Activated T-helper 9 cell treated with anti-CD3 and anti-CD28 coated beads, Interleukin-2, amount 50 U/mL, for 16 hours (primary cell): ENCODE measurements at regions not wholly inside any gene's neighbourhood (a gene's known extent, or its start where the extent isn't known, plus 50 kb on each side); places are given as distances from the start of the nearest gene placed in this dataset.

ENCODE experiments used
- DNase-seq: peaks from one replicate; pipeline ENCODE4 v3.0.0-alpha.2; 2020; ENCODE audit warnings: low read depth

GRCh38 chr3:5270666-5271371 is 83.3 kb downstream of the EDEM1 start:
- DNase-seq = no peak

- DNase-seq = no peak
Observed at GRCh38 chr3:5271372-5271683, 83.8 kb downstream of the EDEM1 start.

DNA sequence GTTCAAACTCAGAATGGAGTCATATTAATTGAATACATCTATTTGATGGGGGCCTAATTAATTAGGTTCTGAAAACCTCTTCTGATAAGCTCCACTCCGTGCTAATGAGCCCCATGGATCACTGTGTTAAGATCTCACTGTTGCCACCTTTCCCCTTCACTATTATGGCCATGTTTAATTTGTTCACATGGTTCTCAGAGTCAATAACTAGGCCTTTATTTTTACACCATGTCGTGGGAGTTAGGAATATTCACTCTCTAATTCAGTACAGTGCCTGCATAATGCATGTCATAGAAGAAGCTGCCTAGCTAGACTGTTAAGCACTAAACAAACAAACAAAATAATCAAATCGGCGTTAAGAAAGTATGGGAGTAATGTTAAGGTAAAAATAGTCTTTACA is 84.9 kb downstream of the EDEM1 start:
- DNase-seq = no peak

GRCh38 chr3:5274091-5274490 is 86.6 kb downstream of the EDEM1 start:
- no peak for DNase-seq

DNA sequence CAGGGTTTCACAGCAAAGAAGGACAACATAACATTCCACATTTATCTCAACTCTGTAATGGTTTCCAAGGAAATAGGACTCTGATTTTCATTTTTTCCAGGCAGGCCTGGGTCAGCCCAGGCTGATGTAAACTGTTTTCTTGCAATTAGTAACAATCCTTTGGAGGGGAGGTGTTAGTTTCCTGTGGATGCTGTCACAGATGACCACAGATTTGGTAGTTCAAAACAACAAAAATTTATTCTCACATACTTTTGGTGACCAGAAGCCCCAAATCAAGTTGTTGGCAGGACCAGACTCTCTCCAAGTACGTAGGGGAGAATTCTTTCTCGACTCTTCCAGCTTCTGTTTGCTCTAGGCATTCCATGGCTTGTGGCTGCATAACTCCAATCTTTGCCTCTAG is 88.0 kb downstream of the EDEM1 start:
- no peak for DNase-seq

GRCh38 chr3:5276934-5277333 is 89.4 kb downstream of the EDEM1 start:
- no peak for DNase-seq

DNA sequence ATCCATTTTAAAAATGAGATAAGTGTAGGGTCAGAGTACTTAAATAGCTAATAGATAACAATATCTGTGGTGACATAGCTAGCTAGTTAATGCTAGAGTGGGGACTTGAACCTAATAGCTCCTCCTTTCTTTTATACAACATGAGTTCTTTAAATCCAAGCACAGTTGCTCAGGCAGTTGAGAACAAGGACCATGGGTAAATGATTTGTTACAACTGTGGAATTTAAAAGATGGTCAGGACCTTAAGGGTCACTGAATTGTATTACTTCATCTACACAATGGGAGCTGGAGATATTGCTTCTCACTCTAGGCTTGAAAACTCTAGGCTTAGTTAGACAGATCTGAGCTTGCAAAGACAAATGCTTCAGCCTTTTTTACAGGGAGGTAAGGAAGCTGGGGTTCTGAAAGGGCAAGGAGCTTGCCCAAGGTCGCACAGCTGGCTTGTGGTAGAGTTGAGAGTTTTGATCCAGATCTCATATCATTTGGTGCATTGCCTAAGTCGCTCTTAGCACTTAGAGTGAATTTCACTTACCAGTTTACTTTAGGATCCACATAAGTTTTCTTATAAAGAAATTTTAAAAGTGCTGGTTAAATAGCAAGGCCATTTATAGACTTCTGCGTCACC is 90.2 kb downstream of the EDEM1 start:
- DNase-seq = no peak

- no peak for DNase-seq
Observed at GRCh38 chr3:5278666-5279065, 91.2 kb downstream of the EDEM1 start.

DNA sequence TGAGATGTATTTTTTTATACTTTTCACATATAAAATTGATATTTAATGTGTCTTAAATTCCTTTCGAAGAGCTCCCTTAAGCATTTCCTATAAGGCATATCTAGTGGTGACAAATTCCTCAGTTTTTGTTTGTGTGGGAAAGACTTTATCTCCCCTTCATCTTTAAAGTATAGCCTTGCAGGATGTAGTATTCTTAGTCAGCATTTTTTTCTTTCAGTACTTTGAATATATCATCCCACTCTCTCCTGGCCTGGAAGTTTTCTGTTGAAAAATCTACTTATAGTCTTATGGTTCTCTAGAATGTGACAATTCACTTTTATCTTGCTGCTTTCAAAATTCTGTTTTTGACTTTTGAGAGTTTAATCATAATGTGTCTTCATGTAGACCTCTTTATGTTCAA is 95.2 kb downstream of the EDEM1 start:
- DNase-seq = no peak

- DNase-seq = no peak
Observed at GRCh38 chr3:5285439-5285838, 97.9 kb downstream of the EDEM1 start.

DNA sequence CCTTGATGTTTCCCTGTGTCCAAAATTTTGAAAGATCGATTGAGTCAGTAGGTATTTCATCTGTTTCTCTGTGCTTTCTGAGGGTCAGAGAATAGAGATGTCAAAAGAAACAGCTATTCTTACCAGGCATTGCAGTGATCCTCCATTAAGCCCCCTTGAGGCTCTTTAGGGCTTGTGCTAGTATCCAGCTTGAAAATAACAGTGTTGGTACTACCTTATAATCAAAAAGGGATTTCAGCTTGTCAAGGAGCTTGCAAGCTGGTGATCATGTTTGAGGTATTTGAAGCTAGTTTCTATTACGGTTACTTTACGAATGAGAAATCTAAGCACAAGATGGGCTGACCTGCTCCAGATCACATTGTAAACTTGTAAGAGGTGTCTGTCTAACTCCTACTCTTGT is 103.4 kb downstream of the EDEM1 start:
- DNase-seq = no peak

DNA sequence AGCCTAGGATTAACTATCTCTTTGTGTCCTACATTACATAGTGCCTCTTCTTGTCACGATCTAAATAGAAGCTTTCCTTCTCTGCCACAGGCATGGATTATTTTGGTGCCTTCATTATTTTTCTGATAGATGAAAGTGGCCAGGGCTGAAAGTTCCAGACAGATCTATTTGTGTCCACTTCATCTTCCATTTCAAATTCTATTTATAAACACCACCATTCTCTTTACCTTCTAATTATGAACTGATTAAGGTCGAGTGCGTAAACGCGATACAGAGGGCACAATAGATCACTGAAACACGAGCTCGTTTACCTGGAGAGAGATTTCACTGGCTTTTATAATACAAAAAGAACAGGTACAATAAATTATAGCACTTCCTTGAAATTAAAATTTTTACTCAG is 105.0 kb downstream of the EDEM1 start:
- DNase-seq = no peak

- no peak for DNase-seq
Observed at GRCh38 chr3:5293207-5293606, 105.7 kb downstream of the EDEM1 start.

GRCh38 chr3:5294356-5294755 is 106.8 kb downstream of the EDEM1 start:
- no peak for DNase-seq

DNA sequence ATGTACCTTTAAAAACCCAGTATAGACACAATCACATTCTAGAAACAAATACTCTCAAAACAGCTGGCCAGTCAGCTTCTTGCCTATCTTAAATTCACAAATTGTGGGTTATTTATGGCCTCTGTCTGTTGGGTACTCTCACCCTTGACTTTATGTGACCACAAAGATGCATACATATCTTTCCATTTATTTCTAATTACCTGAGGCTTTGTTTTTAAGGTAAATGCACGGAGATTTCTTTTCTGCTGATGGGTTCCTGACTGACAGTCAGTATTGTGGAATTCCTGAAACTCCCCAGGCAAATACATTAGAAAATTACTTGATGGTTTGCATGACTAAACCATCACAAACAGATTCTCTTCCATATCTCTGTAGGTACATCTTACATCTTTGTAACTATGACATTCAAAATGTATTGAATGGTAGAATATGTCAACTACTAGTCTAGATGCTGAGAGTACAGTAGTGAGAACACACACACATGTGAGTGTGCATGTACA is 107.7 kb downstream of the EDEM1 start:
- no peak for DNase-seq

- no peak for DNase-seq
Observed at GRCh38 chr3:5296362-5296761, 108.9 kb downstream of the EDEM1 start.

- DNase-seq = no peak
Observed at GRCh38 chr3:5297895-5298294, 110.4 kb downstream of the EDEM1 start.

- DNase-seq = no peak
Observed at GRCh38 chr3:5298453-5298852, 110.9 kb downstream of the EDEM1 start.

- DNase-seq = no peak
Observed at GRCh38 chr3:5299161-5299560, 111.7 kb downstream of the EDEM1 start.

DNA sequence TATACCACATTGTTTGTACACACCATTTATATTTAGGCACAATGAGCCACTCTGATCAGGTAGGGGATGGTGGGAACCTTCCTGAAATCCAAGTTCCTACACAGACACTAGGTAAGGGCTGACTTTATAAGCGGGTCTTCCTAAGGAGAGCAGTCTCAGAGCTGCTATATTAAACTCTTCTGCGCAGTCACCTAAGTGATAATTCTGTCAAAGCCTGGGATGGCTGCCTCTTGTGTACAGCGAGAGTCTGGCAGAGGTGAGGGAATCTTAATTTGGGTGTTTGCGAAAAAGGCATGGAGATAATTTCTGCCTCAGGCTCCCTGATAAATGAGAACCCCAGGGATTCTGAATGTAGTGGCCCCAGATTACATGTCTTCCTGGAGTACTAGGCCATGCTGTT is 113.1 kb downstream of the EDEM1 start:
- DNase-seq = no peak

- no peak for DNase-seq
Observed at GRCh38 chr3:5301651-5302297, 114.3 kb downstream of the EDEM1 start.

DNA sequence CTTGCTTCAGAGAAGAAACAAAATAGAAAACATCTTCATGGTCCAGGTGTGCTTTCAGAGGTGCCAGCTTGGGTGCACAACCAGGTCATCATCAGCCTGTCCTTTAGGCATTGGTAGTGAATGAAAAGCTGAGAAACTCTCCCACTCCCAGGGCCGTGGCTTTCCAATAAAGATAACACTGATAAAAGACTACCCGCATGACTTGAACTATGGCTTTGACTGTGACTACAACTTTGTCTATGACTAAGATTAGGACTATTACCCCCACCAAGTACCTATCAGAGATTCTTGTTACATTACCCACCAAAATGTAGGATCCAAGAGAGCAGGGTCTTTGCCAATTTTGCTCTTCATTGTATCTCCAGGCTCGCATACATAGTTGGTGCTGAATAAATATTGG is 115.2 kb downstream of the EDEM1 start:
- DNase-seq = no peak

DNA sequence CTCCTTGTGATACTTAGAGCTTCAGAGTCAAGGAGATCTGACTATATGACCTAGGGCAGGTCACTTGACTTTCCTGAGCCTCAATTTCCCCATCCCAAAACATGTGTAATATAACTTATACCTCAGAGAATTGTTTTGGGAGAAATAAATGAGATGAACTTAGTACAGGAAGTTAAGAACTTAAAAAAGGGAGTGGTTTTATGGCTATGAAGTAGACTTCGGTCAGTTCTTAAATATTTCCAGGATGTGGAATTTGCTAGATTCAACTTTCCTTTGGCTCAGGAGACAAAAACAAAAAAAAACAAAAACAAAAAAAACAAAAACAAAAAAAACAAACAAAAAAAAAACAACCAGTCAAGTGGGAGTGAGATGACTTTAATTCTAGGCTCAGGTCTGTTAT is 116.7 kb downstream of the EDEM1 start:
- DNase-seq = no peak
